Dedifferentiated amniotic fluid mesenchymal stem cell (primary cell): ENCODE measurements at regions not wholly inside any gene's neighbourhood (a gene's known extent, or its start where the extent isn't known, plus 50 kb on each side); places are given as distances from the start of the nearest gene placed in this dataset.
"Not testable (repeated sequence)": the region's sequence is repeated elsewhere in the genome, so short reads cannot be mapped to it uniquely, and the experiment has no call there.

Source experiments
- DNase-seq: peaks from one replicate; pipeline ENCODE4 v3.0.0-alpha.2; 2016; ENCODE audit errors: extremely low spot score

DNA sequence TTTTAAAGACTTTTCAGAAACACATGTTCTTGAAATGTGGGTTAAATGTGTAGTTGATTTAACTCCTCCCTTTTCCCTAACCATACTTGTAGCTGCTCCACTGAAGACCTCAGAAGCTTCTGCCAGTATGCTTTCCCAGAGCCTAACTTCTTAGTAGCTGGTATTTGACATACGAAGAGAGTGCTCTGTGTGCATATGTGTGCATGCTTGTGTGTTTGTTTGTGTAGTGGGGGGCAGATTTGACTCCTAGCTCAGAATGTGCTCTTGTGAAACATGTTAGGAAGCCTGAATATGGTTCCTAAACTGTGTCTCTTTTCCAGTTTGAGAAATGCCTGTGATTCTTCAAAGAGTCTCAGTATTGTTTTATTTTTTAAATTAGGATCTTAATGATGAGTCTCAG lies 420.4 kb downstream of the PCNX1 start:
- DNase-seq: no peak

DNA sequence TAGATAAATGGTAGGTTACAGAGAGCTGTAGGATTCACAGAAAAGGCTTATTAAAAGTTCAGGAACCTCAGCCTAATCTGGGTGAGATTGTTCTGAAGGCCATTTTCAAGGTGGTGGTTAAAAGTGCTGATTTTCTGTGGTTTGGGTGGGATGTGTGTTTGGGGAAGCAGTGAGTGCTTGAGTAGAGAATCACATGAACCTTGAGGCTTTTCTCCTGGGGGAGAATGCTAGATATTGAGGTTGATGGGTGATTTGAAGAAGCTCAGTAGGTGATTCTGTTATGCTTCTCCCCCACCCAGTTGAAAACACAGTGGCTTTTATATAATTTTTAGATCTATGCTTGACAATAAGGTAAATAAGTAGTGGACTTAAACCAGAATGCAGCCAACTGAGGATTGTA lies 420.9 kb downstream of the PCNX1 start:
- no peak for DNase-seq

GRCh38 chr14:71328954-71329353 lies 421.7 kb downstream of the PCNX1 start:
- no peak for DNase-seq

- no peak for DNase-seq
Observed at GRCh38 chr14:71331403-71331802, 424.1 kb downstream of the PCNX1 start.

DNA sequence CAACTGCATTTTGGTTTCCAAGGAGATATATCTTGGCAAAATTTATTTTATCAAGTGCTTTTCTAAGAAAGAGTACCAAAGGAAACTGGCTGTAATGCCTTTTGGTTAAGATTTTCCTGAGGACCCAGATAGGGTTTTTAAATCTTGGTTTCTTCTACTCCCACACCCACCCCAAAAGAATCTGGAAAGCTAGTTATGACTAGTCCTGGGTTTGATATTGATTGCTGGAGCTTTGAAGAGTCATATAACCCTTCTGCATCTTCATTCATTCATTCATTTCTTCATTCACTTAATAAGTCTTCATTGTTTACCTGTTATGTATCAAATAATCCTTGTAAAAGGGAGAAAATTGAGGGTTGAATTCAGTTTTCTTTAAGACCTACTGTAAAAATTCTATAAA lies 425.2 kb downstream of the PCNX1 start:
- no peak for DNase-seq

DNA sequence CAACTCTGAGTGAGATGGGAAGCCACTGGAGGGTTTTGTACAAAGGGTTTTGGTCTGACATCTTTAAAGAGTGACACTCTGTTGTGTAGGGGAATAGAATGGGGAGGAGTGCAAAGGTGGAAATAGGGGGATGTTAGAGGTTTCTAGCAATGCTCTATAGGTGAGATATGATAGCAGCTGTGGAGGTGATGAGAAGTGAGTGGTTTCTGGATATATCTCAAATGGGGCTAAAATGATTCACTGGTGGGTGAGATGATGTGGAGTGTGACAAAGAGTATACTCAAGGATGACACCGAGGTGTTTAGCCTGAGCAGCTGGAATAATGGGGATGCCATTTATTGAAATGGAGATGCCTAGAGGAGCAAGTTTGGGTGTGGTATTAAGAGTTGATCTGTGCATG lies 426.4 kb downstream of the PCNX1 start:
- no peak for DNase-seq

GRCh38 chr14:71336489-71337192 lies 429.4 kb downstream of the PCNX1 start:
- DNase-seq: no peak

- no peak for DNase-seq
Observed at GRCh38 chr14:71338153-71338552, 430.9 kb downstream of the PCNX1 start.

DNA sequence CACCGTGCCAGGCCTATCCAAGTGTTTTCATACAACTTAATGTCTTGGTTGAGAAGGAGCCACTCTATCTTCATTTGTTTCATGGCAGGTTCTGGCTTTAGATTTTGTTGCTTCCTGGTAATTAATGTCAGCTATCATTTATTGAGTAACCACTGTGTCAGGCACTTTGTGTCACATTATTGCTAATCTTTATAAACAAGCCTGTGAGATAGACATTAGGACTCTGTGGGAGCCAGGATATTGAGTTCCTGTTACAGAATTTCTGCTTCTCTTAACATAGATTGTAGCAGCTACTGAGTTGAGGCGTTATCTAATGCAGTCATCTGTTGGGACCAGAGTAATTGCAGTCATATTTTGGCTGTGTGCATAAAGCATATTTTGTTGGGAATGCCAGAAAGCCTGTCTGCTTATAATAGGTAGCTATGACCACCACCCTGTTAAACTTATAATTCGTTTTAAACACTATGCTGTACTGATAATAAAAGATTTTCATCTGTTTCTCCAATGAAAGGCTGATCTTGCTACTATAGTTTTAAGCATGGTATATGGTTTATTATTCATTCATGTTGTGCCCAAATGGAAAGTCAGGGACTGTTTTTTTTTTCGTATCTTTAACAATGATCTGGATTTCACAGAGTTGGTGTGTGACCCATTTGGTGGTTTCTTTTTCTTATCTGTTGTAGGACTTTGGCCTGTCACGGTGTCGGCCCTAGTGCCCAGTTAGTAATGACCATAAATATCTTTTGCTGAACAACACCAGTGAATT lies 432.6 kb downstream of the PCNX1 start:
- DNase-seq: no peak

- no peak for DNase-seq
Observed at GRCh38 chr14:71341156-71341555, 433.9 kb downstream of the PCNX1 start.

- no peak for DNase-seq
Observed at GRCh38 chr14:71343724-71344123, 436.5 kb downstream of the PCNX1 start.

- no peak for DNase-seq
Observed at GRCh38 chr14:71344506-71344905, 437.2 kb downstream of the PCNX1 start.

DNA sequence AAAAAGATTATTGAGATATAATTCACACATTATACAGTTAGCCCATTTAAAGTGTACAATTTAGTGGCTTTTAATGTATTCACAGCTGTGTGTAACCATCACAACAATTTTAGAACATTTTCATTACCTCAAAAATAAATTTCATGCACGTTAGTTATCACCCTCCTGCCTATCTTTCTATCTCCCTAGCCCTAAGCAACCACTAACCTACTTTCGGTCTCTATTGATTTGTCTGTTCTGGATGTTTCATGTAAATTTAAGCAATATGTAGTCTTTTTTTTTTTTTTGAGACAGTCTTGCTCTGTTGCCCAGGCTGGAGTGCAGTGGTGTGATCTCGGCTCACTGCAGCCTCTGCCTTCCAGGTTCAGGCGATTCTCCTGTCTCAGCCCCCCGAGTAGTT lies 439.4 kb downstream of the PCNX1 start:
- DNase-seq: no peak

DNA sequence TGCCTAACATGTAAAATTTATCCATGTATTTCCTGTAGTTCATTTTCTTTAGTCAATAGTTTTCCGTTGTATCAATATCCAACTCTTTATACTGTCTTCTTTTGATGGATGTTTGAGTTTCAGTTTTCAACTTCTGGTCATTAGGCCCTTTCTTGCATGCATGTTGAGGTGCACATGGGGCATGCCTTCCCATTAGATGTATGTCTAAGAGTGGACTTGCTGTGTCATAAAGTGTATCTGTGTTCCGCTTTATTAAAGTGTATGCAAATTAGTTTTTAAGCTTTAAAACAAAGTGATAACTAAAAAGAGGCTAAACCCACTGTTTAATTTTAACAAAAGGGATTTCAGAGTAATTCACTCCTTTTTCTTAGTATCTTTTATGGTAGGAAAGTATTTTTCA lies 441.1 kb downstream of the PCNX1 start:
- no peak for DNase-seq

- DNase-seq: no peak
Observed at GRCh38 chr14:71348817-71349216, 441.6 kb downstream of the PCNX1 start.

GRCh38 chr14:71354142-71354541 lies 446.9 kb downstream of the PCNX1 start:
- DNase-seq: no peak

GRCh38 chr14:71354801-71355200 lies 447.5 kb downstream of the PCNX1 start:
- no peak for DNase-seq

DNA sequence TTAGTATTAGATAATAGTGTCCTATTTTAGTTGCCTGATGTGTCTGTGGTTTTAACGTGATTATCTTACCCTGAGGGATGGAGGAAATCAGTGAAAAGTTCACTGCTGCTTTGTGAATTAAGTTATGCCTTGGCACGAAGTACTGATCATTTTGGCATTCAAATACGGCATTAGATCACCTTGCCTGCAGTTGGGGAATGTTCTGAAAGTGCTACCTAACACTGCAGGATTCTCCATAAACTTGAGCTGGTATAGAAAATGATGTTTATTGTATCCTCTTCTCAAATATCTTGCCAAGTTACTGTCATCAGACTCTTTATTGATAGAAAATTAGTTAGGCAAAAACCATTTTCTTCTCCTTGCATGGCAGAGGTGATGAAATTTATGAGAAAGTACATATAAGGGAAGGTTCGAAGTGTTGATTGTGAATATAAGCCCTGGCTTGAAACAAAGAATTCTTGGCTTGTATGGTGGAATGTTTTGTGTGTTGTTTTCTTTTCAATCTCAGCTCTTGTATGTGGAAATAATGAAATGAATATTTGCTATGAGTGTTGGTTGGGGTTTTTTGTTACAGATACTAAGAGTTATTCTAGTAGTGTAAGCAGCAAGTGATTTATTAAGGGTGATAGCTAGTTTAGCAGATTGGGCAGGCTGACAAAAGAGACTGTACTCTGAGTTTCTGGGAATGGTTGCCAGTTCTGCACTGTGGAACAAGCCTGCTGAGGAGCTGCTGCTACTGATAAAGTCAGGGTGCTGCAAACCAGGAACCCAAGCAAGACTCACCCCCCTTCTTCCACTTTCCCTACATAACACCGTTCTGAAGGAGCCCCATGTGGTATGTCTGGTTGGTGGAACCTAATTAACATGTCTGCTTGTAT lies 448.3 kb downstream of the PCNX1 start:
- peak; percentile 76 for DNase-seq

GRCh38 chr14:71358209-71358931 lies 451.1 kb downstream of the PCNX1 start:
- no peak for DNase-seq

DNA sequence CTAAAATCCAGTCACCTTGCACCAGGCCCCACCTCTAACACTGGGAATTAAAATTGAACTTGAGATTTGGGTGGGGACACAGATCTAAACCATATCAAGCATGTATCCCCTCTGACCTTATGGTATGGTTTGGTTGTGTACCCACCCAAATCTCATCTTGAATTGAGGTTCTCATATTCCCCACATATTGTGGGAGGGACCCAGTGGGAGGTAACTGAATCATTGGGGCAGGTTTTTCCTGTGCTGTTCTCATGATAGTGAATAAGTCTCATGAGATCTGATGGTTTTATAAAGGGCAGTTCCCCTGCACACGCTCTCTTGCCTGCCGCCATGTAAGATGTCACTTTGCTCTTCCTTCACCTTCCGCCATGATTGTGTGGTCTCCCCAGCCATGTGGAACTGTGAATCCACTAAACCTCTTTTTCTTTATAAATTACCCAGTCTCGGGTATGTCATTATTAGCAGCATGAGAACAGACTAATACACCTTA lies 451.7 kb downstream of the PCNX1 start:
- not testable (repeated sequence) for DNase-seq

GRCh38 chr14:71359823-71360222 lies 452.6 kb downstream of the PCNX1 start:
- no peak for DNase-seq

DNA sequence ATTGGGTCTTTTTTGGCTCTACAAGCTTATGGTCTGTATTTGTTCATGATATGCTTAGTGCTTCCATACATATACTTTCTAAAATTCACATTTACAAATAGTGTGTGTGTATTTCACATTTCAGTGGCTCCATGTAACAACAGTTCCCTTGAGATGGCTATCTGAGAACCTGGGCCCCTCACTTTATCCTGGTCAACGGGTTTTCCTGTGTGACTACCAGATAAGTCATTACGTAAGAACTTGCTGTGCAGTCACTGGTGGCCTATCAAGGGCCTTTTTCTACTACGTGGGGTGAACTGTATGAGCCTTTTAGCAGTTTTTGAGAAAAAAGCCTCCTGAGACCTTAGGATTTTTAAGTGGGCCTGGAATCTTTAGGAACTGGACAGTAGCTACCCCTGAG lies 454.1 kb downstream of the PCNX1 start:
- DNase-seq: no peak
